C1 segment of cervical spinal cord (tissue), 14 donors: ENCODE measurements at regions not wholly inside any gene's neighbourhood (a gene's known extent, or its start where the extent isn't known, plus 50 kb on each side); places are given as distances from the start of the nearest gene placed in this dataset.
A peak's percentile ranks its signal among the peaks of the same experiment; 100 is the strongest.

Experiments
- DNase-seq, 14 donors: peaks; one replicate each; lab custom pipeline; 2025; lab: John Stamatoyannopoulos, UW

- no peak for DNase-seq
These were observed 246.3 kb downstream of the SIPA1L2 start for GRCh38 chr1:232383455-232384123.

- DNase-seq: no peak
These were observed 247.3 kb downstream of the SIPA1L2 start for GRCh38 chr1:232382671-232383070.

GRCh38 chr1:232381394-232382100 lies 248.4 kb downstream of the SIPA1L2 start:
- no peak for DNase-seq

GRCh38 chr1:232380596-232380995 lies 249.3 kb downstream of the SIPA1L2 start:
- DNase-seq: peak in 5 of 14 donors; percentile 8 to 53 (median 29)

- DNase-seq: no peak
These were observed 249.8 kb downstream of the SIPA1L2 start for GRCh38 chr1:232380131-232380530.

DNA sequence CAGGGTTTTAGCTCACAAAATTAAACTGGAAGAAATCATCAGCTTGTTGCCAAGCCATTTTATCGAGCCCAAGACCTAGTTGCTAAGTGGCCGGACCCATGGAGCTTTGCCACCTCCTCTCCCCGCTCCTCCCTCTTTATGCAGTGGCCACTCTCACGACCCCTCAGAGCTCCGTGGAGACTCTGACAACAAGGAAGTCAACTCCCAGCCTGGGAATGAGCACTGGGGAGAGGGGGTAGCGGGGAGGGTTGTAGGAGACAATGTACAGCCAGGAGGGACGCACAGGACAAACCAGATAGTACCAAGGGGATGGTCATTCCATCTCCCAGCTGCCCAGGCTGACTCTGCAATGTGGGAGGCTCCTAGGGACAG lies 250.9 kb downstream of the SIPA1L2 start:
- no peak for DNase-seq

DNA sequence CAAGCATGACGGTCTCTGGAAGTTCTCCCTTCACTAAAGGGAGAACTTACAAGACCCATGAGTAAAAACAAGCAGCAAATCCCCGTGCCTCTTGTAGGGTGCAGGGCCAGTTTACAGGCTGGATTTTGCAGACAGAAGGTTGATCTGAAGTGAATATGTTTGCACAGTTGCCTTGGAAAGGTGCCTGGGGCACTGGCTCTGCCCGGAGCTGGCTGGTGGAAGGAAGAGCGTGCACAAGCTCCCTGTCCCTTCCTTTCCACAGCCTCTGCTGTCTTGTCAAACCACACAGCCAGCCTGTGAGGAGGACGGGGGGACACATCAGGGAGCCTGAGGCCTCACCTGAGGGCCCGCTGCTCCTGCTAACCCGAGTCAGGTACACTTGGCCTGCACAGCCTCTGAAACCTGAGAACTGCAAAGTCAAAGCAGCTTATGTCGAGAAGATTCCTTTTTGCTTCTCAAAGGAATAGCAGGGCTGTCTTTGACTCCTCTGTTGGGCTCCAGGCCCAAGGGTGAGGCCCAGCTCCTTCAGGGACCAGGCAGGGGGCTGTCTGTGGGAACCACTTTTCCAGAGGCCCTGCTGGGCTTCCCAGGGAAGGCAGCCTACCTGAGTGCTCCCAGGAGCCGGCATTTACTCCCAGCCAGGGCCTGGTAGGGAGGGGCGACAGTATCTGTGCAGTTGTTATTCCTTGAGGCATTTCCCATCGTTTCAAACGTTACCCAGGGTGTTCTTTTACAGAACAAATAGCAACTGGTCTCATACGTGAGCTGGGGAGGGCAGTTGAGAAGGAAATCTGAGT lies 251.5 kb downstream of the SIPA1L2 start:
- peak in 1 of 14 donors; percentile 21 for DNase-seq

GRCh38 chr1:232377494-232377770 lies 252.5 kb downstream of the SIPA1L2 start:
- no peak for DNase-seq

DNA sequence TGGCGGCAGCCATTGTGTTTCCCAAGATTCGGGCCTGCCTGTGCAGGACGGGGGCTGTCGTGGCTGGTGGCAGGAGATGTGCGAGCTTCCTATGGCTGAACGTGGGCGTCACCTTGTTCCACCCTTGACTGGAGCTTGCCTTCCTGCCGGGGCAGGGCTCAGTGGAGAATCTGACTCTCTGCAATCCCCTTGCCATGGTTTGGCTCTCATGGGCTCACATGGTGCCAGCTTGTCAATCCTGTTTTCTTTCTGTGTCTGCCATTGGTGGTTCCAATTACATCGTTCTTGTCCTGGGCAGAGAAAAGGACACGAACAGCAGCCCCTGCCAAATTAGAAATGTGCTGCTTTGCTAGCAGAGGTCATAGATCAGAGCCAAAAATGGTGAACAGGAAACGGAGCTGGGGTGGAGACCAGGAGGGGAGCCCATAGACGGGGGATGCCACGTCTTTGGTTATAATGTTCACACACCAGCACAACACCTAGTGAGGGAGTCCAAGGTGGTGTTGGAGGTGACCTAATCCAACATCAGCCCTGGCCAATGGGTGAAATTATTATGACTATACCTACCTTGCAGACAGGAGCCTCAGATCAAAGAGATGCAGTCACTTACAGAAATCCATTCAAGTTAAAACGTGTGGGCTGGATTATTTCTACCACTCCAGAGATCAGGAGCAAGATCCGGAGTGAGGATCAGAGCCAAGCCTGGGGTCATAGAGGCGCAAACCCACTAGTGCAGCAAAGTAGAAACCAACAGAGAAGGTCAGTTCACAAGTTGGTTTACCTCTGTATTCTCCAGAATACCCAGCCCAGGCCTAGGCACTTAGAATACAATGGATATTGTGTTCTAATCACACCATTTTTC lies 253.1 kb downstream of the SIPA1L2 start:
- no peak for DNase-seq

GRCh38 chr1:232372841-232373440 lies 257.0 kb downstream of the SIPA1L2 start:
- DNase-seq: no peak

DNA sequence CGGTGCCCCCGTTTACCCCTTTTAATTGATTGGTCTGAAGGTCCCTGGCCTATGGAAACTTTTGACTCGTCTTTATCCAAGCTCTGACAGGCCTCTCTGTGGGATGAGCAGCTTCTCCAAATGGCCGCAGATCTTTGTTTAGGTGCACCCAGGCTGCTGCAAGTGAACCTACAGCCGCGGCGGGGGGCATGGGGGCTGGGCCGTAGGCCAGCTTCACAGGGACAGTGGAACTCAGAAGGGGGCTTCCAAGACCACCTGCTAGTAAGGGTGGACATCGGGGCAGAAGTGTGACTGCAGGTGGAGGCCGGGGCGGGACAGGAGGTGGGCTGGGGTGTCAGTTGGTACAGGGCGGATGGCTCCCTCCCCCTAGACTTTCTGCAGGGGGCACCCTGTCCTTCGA lies 257.5 kb downstream of the SIPA1L2 start:
- no peak for DNase-seq

- no peak for DNase-seq
These were observed 260.3 kb downstream of the SIPA1L2 start for GRCh38 chr1:232369451-232370296.

DNA sequence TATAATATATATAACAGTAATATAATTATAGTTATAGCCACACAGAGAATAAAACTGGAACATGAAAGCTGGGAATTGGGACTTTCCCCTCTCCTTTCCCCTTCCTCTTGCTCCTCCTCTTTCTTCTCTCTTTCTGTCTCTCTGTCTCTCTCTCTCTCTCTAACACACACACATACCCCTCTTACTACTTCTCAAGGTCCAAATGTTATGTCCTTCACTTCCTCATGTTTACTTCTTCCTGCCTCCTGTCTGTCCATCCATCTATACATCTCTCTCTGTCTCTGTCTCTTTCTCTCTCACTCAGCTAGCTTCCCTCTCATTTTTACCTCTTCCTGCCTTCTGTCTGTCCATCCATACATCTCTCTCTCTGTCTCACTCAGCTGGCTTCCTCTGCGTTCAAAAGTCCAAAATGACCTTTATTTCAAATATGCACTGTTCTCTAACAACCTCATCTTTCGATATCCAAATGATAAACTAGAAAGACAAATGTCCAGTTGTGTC lies 261.1 kb downstream of the SIPA1L2 start:
- no peak for DNase-seq

DNA sequence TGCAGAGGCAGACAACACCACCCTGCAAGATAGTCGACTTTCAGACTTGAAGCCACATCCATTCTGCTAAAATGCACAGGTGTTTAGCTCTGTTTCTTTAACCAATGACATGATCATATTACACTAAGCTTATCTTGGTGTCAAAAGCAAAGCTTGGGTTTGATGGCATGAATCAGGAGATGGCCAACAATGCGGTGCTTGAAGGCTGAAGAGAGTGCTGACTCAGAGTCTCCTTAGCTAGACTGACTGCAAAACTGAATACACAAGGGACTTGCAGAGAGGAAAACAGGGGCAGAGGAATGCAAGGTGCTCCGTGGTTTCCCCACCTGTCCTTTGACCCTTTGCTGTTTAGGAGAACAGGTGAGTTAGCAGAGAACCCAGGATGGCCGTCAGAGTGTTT lies 262.6 kb downstream of the SIPA1L2 start:
- no peak for DNase-seq

DNA sequence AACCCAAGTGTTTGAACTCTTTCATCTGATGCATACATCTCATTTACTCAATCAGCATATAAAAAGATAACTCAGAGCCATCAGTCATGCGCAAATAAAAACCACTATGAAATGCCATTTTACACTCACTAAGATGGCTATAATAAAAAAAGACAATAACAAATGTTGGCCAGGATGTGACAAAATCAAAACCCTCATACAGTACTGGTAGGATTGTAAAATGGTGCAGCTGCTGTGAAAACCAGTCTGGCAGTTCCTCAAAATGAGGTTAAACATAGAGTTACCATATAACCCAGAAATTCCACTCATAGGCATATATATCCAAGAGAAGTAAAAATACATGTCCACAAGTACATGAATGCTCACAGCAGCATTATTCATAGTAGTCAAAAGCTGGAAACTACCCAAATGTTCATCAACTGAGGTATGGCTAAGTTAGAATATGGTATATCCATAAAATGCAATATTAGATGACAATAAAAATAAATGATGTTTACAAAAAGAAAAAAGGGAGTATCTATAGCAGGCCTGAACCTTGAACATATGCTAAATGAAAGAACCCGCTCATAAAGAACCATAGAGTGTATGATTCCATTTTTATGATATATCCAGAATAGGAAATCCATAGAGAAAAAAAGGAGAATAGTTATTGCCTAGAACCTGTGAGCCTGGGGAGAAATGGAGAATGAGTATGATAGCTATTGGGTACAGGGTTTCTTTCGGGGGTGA lies 265.1 kb downstream of the SIPA1L2 start:
- DNase-seq: no peak

- no peak for DNase-seq
These were observed 266.9 kb downstream of the SIPA1L2 start for GRCh38 chr1:232363008-232363407.

DNA sequence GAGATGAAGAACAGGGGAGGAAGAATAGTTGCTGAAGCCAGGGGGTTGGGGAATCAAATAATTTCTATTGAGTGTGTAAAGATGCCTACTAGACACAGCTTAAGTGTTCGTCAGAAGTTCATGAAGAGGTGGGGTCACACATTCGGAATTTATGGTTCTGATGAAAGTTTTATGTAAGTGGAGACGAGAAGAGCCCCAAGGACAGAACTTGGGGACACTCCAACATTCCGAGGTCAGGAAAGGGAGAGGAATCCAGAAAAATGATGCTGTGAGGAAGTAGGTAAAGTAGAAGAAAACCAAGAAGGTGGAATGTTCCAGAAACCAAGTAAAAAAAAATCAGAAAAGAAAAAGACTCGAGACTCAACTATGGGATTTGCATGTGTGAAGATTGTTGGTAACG lies 272.5 kb downstream of the SIPA1L2 start:
- no peak for DNase-seq

GRCh38 chr1:232355162-232356006 lies 274.5 kb downstream of the SIPA1L2 start:
- no peak for DNase-seq

- DNase-seq: no peak
These were observed 276.9 kb downstream of the SIPA1L2 start for GRCh38 chr1:232353001-232353400.
